GM12872 (cell line): ENCODE measurements at regions not wholly inside any gene's neighbourhood (a gene's known extent, or its start where the extent isn't known, plus 50 kb on each side); places are given as distances from the start of the nearest gene placed in this dataset.

Experiments
- CTCF ChIP-seq: IDR thresholded peaks from 3 replicates; pipeline ENCODE4 v1.5.1; 2011; ENCODE audit warnings: low read depth, mild to moderate bottlenecking, low read length, moderate library complexity; ENCODE audit not compliant: insufficient read depth

- no peak for TF ChIP-seq CTCF
These were observed 424.8 kb upstream of the MAD2L1 start for GRCh38 chr4:120491481-120491880.

GRCh38 chr4:120481756-120482155 is 415.1 kb upstream of the MAD2L1 start:
- no peak for TF ChIP-seq CTCF

- TF ChIP-seq CTCF: no peak
These were observed 405.9 kb upstream of the MAD2L1 start for GRCh38 chr4:120472447-120473131.

- TF ChIP-seq CTCF: no peak
These were observed 399.8 kb upstream of the MAD2L1 start for GRCh38 chr4:120466429-120466828.

GRCh38 chr4:120454788-120455187 is 388.1 kb upstream of the MAD2L1 start:
- no peak for TF ChIP-seq CTCF

- TF ChIP-seq CTCF: no peak
These were observed 385.9 kb upstream of the MAD2L1 start for GRCh38 chr4:120452536-120452935.

GRCh38 chr4:120452001-120452400 is 385.4 kb upstream of the MAD2L1 start:
- TF ChIP-seq CTCF: no peak

- TF ChIP-seq CTCF: no peak
These were observed 381.1 kb upstream of the MAD2L1 start for GRCh38 chr4:120447774-120448173.
